ENCODE measurements at regions not wholly inside any gene's neighbourhood (a gene's known extent, or its start where the extent isn't known, plus 50 kb on each side); places are given as distances from the start of the nearest gene placed in this dataset.

GRCh38 chr12:13707829-13708228 lies 273.6 kb downstream of the GRIN2B start:
- TF ChIP-seq CTCF (IDR thresholded peaks at IDR 0.05) (no peak), MXI1 (IDR thresholded peaks at IDR 0.05; ENCODE audit: low read depth, low read length) (no peak), TAF1 (IDR thresholded peaks at IDR 0.05; ENCODE audit: borderline replicate concordance, low read depth, low read length) (no peak)

All from SK-N-SH (cell line).